ENCODE measurements at regions not wholly inside any gene's neighbourhood (a gene's known extent, or its start where the extent isn't known, plus 50 kb on each side); places are given as distances from the start of the nearest gene placed in this dataset.

DNA sequence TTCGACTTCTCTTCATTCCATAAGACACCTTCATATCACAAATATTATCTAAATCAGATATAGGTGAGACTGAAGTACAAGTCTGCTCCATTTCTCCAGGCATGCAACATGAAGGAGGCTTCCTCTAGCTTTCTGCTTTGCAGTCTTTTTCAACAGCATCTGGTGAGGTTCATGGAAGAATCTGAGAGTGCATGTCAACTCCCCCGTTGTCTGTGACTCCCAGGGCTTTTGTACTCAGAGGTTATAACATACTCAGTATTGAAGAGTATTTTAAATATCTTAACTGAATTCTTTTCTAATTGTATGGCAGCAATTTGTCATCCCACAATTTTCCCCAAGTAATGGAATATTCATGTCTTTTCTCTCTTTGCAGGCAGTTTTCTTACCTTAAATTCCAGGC, 448.7 kb downstream of the CDH8 start:
- TF ChIP-seq, protein P1, sequence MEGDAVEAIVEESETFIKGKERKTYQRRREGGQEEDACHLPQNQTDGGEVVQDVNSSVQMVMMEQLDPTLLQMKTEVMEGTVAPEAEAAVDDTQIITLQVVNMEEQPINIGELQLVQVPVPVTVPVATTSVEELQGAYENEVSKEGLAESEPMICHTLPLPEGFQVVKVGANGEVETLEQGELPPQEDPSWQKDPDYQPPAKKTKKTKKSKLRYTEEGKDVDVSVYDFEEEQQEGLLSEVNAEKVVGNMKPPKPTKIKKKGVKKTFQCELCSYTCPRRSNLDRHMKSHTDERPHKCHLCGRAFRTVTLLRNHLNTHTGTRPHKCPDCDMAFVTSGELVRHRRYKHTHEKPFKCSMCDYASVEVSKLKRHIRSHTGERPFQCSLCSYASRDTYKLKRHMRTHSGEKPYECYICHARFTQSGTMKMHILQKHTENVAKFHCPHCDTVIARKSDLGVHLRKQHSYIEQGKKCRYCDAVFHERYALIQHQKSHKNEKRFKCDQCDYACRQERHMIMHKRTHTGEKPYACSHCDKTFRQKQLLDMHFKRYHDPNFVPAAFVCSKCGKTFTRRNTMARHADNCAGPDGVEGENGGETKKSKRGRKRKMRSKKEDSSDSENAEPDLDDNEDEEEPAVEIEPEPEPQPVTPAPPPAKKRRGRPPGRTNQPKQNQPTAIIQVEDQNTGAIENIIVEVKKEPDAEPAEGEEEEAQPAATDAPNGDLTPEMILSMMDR (IDR thresholded peaks at IDR 0.05; ENCODE audit: poor library complexity) = no peak
- TF ChIP-seq EZH2 (IDR thresholded peaks at IDR 0.05; ENCODE audit: borderline replicate concordance) = no peak
- TF ChIP-seq EZH2phosphoT487 (IDR thresholded peaks at IDR 0.05; ENCODE audit: low read depth, severe bottlenecking, unreplicated experiment) = no peak

Measured in hepatocyte (in vitro differentiated cells).